ENCODE measurements at regions not wholly inside any gene's neighbourhood (a gene's known extent, or its start where the extent isn't known, plus 50 kb on each side); places are given as distances from the start of the nearest gene placed in this dataset.

DNA sequence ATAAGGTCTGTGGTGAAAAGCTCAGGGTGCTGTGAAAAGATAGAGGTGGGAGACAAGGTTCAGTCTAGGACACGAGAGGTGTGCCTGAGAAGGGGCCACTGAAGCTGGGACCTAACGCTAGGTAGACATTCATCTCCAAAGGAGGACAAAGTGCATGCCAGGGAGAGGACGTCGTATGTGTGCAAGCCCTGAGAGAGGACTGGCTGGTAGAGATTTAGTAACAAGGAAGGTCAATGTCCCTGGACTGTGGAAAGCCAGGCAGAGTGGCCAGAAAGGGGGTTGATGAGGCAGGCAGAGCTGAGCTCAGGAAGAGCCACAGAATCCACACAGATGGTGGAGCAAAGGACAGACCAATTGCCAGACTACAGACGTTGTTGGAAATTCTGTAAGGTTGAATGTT is 817.6 kb downstream of the CCSER2 start:
- DNase-seq (ENCODE audit: low read depth), result no peak

DNA sequence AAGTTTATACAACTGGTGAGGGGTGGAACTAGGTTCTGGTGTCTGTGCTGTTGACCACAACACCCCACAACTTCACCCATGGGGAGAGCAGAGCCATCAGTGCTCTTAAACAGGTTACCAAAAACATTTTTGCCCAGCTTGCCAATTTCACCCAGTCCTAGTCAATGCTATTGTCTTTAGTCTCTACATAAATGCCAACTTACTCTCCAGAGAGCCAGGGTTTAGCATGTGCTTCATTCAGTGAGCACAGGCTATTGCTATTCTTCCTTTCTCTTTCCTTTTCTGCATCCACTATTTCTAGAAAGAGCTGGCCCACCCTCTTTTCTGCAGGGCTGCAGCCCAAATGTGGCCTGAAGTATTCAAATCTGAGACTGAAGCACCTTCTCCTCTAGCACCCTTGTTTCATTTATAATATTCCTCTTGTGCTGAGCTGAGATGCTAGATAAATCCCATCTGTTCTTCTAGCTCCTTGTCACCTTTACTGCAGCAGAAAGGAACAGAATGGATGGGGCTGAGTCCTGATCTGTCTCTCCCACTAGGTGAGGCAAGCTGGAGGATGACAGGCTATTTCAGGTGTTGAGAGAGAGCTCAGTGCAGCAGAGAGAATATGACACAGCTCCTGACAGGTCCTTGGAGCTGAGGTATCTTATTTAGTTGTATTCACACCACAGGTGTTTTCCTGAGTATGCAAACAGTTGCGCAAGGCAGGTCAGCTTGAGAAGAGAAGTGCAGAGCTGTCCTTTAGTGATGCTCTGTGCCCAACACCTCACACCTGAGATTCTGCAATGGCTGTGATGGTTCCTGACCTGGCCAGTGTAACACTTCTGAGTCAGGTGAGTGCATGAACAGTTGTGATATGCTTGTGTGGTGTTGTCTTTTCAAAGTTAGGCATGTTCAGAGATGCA is 819.2 kb downstream of the CCSER2 start:
- no peak for DNase-seq (ENCODE audit: low read depth)

GRCh38 chr10:85148693-85149640 is 820.6 kb downstream of the CCSER2 start:
- DNase-seq (ENCODE audit: low read depth), result no peak

DNA sequence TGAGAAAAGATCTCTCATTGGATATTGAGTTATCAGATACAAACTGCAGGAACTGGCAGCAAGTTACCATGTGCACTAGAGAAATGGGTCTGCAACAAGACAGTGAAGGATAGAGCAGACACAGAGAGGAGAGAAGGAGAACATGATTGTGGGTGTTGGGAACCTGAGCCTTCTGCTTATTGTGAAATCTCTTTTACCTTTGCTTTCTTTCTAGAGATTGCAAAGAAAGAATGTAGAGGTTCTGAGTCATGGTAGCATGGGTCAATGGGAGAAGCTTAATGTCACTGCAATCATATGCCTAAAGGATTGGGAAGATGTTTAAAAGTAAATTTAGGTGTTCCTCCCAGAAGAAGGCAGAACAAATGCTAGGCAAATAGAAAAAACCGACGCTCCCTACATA is 821.4 kb downstream of the CCSER2 start:
- DNase-seq (ENCODE audit: low read depth), result no peak

- DNase-seq (ENCODE audit: low read depth), result no peak
Measured at GRCh38 chr10:85151506-85151905, 823.1 kb downstream of the CCSER2 start.

DNA sequence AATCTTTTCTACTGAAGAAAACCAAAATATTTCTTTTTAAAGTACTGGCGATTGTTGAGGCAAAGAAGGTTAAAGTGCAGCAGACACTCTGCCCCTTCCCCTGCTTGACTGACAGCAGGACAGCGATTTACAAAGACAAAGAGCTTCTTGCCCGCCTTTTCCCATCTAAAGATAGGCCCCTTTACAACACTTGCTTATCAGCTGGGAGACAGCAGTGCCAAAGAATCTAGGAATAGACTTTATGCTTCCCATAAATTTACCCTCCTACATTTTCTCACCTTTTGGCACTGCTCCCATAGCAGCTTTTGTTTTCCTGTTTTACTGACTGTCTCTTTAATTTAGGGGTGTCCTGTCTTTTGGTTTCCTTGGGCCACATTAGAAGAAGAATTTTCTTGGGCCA is 824.1 kb downstream of the CCSER2 start:
- no peak for DNase-seq (ENCODE audit: low read depth)

- no peak for DNase-seq (ENCODE audit: low read depth)
Measured at GRCh38 chr10:85152911-85153310, 824.5 kb downstream of the CCSER2 start.

GRCh38 chr10:85157206-85157605 is 828.8 kb downstream of the CCSER2 start:
- DNase-seq (ENCODE audit: low read depth), result no peak

- no peak for DNase-seq (ENCODE audit: low read depth)
Measured at GRCh38 chr10:85168243-85168642, 839.9 kb downstream of the CCSER2 start.

GRCh38 chr10:85170026-85170425 is 841.6 kb downstream of the CCSER2 start:
- no peak for DNase-seq (ENCODE audit: low read depth)

DNA sequence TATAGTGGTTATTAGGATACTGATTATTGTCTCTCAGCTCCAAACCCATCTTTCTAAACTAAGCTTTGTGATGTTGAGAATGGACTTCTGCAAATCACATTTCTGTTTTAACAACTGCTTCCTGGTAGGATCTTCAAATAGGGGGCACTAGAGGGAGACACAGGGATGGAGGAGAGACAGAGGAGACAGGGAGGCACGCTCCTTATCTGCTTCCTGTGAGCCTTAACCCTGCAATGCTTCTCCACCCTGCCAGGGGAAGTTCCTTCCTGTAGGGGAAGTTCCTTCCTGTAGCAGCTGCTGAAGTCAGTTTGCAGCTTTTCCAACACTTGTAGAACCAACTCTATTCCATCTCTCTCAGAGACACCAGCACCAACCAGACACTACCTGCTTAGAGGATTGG is 847.2 kb downstream of the CCSER2 start:
- no peak for DNase-seq (ENCODE audit: low read depth)

GRCh38 chr10:85177767-85178166 is 849.4 kb downstream of the CCSER2 start:
- DNase-seq (ENCODE audit: low read depth), result no peak

DNA sequence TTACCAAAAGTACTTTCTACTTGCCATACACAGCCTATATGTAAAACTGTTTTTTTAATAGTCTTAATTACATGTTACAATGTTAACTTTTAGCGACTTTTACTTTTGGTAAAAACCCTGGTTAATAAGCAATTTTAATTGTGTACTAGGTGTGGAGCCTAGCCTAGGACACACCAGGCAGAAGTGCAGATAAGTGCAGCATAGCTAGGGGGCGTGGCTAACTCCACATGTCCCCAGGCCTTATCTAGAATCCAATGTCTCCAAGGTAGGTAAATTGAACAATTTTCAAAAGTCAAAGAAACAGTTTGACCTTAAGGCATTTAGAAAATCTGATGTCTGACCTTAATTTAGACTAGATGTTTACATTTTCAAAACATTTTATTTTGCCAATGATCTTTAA is 858.7 kb downstream of the CCSER2 start:
- no peak for DNase-seq (ENCODE audit: low read depth)

GRCh38 chr10:85188770-85189484 is 860.5 kb downstream of the CCSER2 start:
- no peak for DNase-seq (ENCODE audit: low read depth)

DNA sequence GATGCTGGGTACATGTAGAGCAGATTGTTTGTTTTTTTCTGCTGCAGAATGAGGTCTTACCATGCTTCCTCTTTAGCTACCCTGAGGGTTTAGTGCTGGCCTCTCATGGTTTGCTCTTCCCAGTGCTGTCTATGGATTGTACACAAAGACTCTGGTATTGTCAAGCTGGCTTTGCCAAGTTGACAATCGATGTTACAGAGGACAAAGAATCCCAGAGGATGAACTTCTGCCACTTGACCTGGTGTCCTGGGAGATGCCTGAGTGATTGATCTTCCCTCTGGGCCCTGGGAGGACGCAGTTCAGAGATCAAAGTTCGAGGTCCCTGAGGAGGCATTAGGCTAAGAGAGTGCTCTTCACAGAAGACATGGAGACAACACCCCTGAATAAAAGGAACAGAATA is 865.4 kb downstream of the CCSER2 start:
- no peak for DNase-seq (ENCODE audit: low read depth)

DNA sequence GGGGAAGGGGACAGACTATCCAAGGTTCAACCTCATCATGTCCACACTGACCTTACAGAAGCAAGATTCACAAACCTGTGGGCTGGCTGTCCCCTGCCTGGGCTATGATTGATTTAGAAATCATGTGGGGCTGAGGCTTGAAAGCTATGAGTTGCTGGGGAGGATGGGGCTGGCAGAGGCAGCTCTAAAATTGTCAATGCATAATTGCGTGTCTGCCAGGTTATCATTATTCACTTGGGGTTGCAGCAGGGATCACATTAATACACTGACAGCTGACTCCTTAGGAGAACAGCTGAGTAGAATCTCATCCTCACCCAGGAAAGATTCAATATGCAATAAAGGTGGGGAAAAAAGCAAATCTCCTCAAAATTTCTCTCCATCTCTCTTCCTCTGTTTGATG is 866.3 kb downstream of the CCSER2 start:
- no peak for DNase-seq (ENCODE audit: low read depth)

GRCh38 chr10:85195596-85195995 is 867.2 kb downstream of the CCSER2 start:
- no peak for DNase-seq (ENCODE audit: low read depth)

GRCh38 chr10:85204814-85205213 is 876.4 kb downstream of the CCSER2 start:
- no peak for DNase-seq (ENCODE audit: low read depth)

- no peak for DNase-seq (ENCODE audit: low read depth)
Measured at GRCh38 chr10:85212526-85212925, 884.1 kb downstream of the CCSER2 start.

GRCh38 chr10:85213493-85213892 is 885.1 kb downstream of the CCSER2 start:
- DNase-seq (ENCODE audit: low read depth), result no peak

DNA sequence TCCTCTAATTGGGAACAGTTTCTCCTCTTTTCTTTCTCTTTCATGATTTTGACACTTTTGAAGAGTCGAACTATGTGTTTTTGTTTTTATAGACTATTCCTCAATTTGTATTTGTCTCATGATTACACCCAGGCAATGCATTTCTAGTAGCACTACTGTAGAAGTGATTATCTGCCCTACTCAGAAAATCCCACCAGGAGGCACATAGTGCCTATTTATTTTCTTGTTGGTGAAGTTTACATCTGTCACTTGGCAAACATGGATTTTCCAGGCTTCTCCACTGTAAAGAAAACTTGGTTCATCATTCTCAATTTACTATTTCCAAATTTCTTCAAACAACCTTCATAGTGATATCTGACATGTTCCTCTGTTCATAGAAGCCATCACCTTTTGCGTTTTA is 893.9 kb downstream of the CCSER2 start:
- no peak for DNase-seq (ENCODE audit: low read depth)

- no peak for DNase-seq (ENCODE audit: low read depth)
Measured at GRCh38 chr10:85224366-85224940, 896.1 kb downstream of the CCSER2 start.

Measured in M059J (cell line).